ENCODE measurements at regions not wholly inside any gene's neighbourhood (a gene's known extent, or its start where the extent isn't known, plus 50 kb on each side); places are given as distances from the start of the nearest gene placed in this dataset.

DNA sequence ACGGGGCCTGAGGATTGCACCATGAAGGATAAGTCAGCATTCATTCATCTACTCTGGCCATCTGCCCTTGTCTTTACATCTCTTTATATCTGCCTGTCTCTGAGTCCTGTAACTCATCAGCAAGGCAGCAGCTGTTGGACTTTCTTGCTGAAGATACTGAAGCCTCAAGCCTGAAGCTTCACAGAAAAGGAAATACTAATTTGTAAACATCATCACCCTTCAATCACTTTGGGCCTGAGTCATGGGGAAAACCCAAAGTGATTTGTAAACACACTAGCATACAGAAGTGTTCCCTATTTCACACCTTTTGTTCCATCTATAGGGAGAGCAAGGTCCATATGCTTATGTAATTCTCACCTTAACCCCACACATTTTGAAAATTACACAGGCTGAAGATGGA, 928.2 kb downstream of the EPHA3 start:
- no peak for TF ChIP-seq FOXP2 (optimal IDR thresholded peaks at IDR 0.05; ENCODE audit: borderline replicate concordance, extremely low read depth, extremely low read length, insufficient read depth)
- TF ChIP-seq TAF1 (IDR thresholded peaks at IDR 0.05; ENCODE audit: borderline replicate concordance, insufficient read depth, low read length) = no peak
- no peak for TF ChIP-seq POLR2AphosphoS5 (IDR thresholded peaks at IDR 0.05; ENCODE audit: low read depth, low read length)
- TF ChIP-seq, protein P1, sequence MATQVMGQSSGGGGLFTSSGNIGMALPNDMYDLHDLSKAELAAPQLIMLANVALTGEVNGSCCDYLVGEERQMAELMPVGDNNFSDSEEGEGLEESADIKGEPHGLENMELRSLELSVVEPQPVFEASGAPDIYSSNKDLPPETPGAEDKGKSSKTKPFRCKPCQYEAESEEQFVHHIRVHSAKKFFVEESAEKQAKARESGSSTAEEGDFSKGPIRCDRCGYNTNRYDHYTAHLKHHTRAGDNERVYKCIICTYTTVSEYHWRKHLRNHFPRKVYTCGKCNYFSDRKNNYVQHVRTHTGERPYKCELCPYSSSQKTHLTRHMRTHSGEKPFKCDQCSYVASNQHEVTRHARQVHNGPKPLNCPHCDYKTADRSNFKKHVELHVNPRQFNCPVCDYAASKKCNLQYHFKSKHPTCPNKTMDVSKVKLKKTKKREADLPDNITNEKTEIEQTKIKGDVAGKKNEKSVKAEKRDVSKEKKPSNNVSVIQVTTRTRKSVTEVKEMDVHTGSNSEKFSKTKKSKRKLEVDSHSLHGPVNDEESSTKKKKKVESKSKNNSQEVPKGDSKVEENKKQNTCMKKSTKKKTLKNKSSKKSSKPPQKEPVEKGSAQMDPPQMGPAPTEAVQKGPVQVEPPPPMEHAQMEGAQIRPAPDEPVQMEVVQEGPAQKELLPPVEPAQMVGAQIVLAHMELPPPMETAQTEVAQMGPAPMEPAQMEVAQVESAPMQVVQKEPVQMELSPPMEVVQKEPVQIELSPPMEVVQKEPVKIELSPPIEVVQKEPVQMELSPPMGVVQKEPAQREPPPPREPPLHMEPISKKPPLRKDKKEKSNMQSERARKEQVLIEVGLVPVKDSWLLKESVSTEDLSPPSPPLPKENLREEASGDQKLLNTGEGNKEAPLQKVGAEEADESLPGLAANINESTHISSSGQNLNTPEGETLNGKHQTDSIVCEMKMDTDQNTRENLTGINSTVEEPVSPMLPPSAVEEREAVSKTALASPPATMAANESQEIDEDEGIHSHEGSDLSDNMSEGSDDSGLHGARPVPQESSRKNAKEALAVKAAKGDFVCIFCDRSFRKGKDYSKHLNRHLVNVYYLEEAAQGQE (IDR thresholded peaks at IDR 0.05; ENCODE audit: insufficient read depth in 1 of 2, low read depth in 2 of 2, low read length in 2 of 2) = no peak
- no peak for TF ChIP-seq SIN3A (IDR thresholded peaks at IDR 0.05; ENCODE audit: borderline replicate concordance, insufficient read depth, low read length)

DNA sequence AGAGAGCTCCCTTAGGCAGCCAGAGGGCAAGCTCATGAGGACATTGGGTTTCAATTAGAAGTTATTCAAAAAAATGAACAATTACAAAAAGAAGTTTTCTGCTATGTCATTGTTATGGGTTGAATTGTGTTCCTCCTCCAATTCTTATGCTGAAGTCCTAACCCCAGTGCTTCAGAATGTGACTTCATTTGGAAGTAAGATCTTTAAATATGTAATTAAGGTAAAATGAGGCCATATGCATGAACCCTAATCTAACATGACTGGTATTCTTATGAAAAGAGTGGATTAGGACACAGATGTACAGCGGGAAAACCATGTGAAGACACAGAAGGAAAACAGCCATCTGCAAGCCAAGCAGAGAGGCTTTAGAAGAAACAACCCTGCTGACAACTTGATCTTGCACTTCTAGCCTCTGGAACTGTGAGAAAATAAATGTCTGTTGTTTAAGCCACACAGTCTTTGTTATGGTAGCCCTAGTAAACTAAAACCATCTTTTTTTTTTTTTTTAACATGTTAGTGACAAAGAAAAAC, 929.6 kb downstream of the EPHA3 start:
- TF ChIP-seq TAF1 (IDR thresholded peaks at IDR 0.05; ENCODE audit: borderline replicate concordance, insufficient read depth, low read length) (no peak), POLR2AphosphoS5 (IDR thresholded peaks at IDR 0.05; ENCODE audit: low read depth, low read length) (no peak), FOXP2 (optimal IDR thresholded peaks at IDR 0.05; ENCODE audit: borderline replicate concordance, extremely low read depth, extremely low read length, insufficient read depth) (no peak), SIN3A (IDR thresholded peaks at IDR 0.05; ENCODE audit: borderline replicate concordance, insufficient read depth, low read length) (no peak)
- TF ChIP-seq, protein P1 (IDR thresholded peaks at IDR 0.05; ENCODE audit: insufficient read depth in 1 of 2, low read depth in 2 of 2, low read length in 2 of 2) = no peak

DNA sequence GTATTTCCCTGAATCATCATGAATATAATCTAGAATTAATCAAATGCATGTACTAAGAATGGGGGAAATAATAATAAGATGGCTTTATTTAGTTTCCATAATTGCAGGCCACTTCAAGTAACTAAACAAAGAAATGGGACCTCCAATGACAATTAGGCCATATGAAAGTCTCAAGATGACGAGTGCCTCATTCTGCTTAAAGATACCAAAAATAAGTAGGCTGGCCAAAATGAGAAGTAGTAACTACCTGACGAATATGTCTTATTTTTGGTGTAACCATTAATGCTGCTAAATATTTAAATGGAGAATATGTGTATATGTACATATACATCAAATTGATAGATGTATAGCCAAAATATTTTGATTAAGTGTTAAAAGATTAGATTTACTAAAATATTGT, 932.6 kb downstream of the EPHA3 start:
- TF ChIP-seq SIN3A (IDR thresholded peaks at IDR 0.05; ENCODE audit: borderline replicate concordance, insufficient read depth, low read length) (no peak), POLR2AphosphoS5 (IDR thresholded peaks at IDR 0.05; ENCODE audit: low read depth, low read length) (no peak), FOXP2 (optimal IDR thresholded peaks at IDR 0.05; ENCODE audit: borderline replicate concordance, extremely low read depth, extremely low read length, insufficient read depth) (no peak), TAF1 (IDR thresholded peaks at IDR 0.05; ENCODE audit: borderline replicate concordance, insufficient read depth, low read length) (no peak)
- TF ChIP-seq, protein P1 (IDR thresholded peaks at IDR 0.05; ENCODE audit: insufficient read depth in 1 of 2, low read depth in 2 of 2, low read length in 2 of 2) = no peak

DNA sequence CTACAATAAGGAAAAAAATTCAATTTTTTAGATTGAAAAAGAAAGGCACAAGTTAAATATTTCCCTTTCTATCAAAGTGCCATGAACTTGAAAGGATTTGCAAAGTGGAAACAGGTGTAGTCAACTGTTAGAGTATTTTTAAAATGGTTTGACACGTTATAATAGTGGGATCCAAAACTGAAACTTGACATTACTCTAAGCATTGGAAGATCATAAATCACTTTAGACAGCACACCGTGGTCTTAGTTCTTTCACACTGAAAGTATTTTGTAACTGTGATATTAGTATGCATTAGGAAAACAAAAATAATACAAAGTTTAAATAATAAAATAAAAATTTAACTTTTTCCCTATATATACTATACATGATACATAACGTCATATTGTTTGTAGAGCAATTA, 933.1 kb downstream of the EPHA3 start:
- TF ChIP-seq SIN3A (IDR thresholded peaks at IDR 0.05; ENCODE audit: borderline replicate concordance, insufficient read depth, low read length) (no peak), TAF1 (IDR thresholded peaks at IDR 0.05; ENCODE audit: borderline replicate concordance, insufficient read depth, low read length) (no peak), FOXP2 (optimal IDR thresholded peaks at IDR 0.05; ENCODE audit: borderline replicate concordance, extremely low read depth, extremely low read length, insufficient read depth) (no peak), POLR2AphosphoS5 (IDR thresholded peaks at IDR 0.05; ENCODE audit: low read depth, low read length) (no peak)
- TF ChIP-seq, protein P1 (IDR thresholded peaks at IDR 0.05; ENCODE audit: insufficient read depth in 1 of 2, low read depth in 2 of 2, low read length in 2 of 2) = no peak

DNA sequence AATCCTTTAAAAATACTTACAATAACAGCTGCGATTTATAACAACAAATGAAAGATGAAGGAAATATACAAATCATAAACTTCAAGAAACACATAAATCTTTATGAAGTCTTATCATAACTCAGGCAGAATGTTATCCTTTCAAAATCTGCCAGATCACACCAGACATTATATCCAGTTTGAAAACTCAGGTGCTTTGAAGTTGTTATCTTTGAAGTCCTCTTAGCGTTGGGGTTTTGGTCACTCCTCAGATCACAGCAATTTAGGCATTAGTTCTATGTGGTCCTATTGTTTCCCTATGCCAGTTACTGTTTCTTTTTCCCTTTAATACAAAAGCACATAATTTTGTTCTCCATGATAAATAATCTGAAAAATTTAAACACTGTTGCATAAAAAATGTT, 934.6 kb downstream of the EPHA3 start:
- TF ChIP-seq POLR2AphosphoS5 (IDR thresholded peaks at IDR 0.05; ENCODE audit: low read depth, low read length) = no peak
- no peak for TF ChIP-seq TAF1 (IDR thresholded peaks at IDR 0.05; ENCODE audit: borderline replicate concordance, insufficient read depth, low read length)
- TF ChIP-seq SIN3A (IDR thresholded peaks at IDR 0.05; ENCODE audit: borderline replicate concordance, insufficient read depth, low read length) = no peak
- TF ChIP-seq, protein P1 (IDR thresholded peaks at IDR 0.05; ENCODE audit: insufficient read depth in 1 of 2, low read depth in 2 of 2, low read length in 2 of 2) = no peak
- TF ChIP-seq FOXP2 (optimal IDR thresholded peaks at IDR 0.05; ENCODE audit: borderline replicate concordance, extremely low read depth, extremely low read length, insufficient read depth) = no peak
